ENCODE measurements at regions not wholly inside any gene's neighbourhood (a gene's known extent, or its start where the extent isn't known, plus 50 kb on each side); places are given as distances from the start of the nearest gene placed in this dataset.

DNA sequence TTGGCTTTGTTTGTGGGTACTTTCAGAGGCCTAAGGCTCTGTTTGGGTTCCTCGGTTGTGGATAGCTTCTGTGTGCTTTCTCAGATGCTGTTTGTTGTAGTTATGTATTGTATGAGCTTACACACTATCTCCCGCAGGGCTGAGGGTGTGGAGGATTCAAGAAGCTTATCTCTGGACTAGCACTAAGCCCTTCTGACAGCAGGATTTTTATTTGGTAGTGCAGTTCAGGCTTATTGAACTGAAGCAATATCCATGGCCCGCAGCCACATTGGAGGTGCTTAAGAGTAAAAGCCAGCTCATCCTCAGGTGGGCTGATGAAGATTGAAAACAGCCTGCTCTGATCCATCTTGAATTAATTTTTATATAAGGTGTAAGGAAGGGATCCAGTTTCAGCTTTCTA, 128.2 kb downstream of the RASGEF1B start:
- CTCF ChIA-PET, result interaction anchor here (1.6 kb wide), 1 partner anchor 8 kb away, joined by 7 read pairs; no protein-coding TSS in a partner anchor
- 2% methylated on average over 3 of the region's 3 CpGs for WGBS (ENCODE audit: low lambda C conversion rate)
- POLR2A ChIA-PET, result no interaction called here
- Histone ChIP-seq H3K36me3 (replicated peaks in 1 of 2; ENCODE audit: control insufficient read depth in 1 of 2, insufficient read depth in 2 of 2, low read length in 1 of 2) (no peaks in the 10 kb centered on the region), H3K9ac (no peak overlapping the region), H3K4me3 (ENCODE audit: low read depth in 2 of 2, low read length in 1 of 2) (no peak overlapping the region), H3K27ac (ENCODE audit: low read depth in 2 of 2, low read length in 1 of 2) (no peak overlapping the region), H2AFZ (ENCODE audit: low read depth) (no peak overlapping the region), H3F3A (replicated peaks; ENCODE audit: insufficient read depth) (no peaks in the 10 kb centered on the region), H4K20me1 (ENCODE audit: insufficient read depth) (no peaks in the 10 kb centered on the region), H3K9me2 (peaks cover 2% of the 10 kb centered on the region; the same call in 1 of the 2 replicates), H3K4me1 (ENCODE audit: control insufficient read depth in 1 of 2, insufficient read depth in 2 of 2, low read depth in 1 of 2, low read length in 1 of 2) (no peaks in the 10 kb centered on the region), H3K79me2 (ENCODE audit: insufficient read depth) (no peaks in the 10 kb centered on the region), H3K27me3 (ENCODE audit: insufficient read depth) (no peaks in the 10 kb centered on the region; the same call in 1 of the 2 replicates), H3K9me3 (no peaks in the 10 kb centered on the region), H3K4me2 (no peak overlapping the region)
- TF ChIP-seq MAX (IDR thresholded peaks at IDR 0.05; ENCODE audit: low read depth), result no peak
- TF ChIP-seq USF1 (IDR thresholded peaks at IDR 0.05; ENCODE audit: borderline replicate concordance, low read depth), result no peak
- no peak for DNase-seq

DNA sequence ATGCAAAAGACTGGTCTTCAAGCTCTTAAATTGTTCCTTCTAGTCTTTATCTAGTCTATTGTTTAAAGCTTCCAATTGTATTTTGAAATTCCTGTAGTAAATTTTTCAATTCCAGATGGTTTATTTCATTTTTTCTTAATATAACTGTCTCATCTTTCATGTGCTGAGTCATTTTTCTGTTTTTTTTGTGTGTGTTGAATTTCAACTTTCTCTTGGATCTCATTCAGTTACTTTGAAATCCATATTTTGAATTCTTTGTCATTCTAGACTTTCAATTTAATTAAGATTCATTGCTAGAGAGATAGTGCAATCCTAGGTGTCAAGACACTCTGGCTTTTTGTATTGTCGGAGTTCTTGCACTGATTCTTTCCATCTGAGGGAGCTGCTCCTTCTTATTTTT, 128.0 kb upstream of the PRKG2 start:
- no peak overlapping the region for H3K9ac ChIP-seq
- H3K27me3 ChIP-seq (ENCODE audit: insufficient read depth), result no peaks in the 10 kb centered on the region; the same call in 1 of the 2 replicates
- DNase-seq, result no peak
- peaks cover 2% of the 10 kb centered on the region; the same call in 1 of the 2 replicates for H3K9me2 ChIP-seq
- POLR2A ChIA-PET, result no interaction called here
- no peaks in the 10 kb centered on the region for H3K4me1 ChIP-seq (ENCODE audit: control insufficient read depth in 1 of 2, insufficient read depth in 2 of 2, low read depth in 1 of 2, low read length in 1 of 2)
- no peaks in the 10 kb centered on the region for H3K79me2 ChIP-seq (ENCODE audit: insufficient read depth)
- WGBS (ENCODE audit: low lambda C conversion rate), result 0% methylated on average over 1 of the region's 1 CpG
- TF ChIP-seq IRF3 (IDR thresholded peaks at IDR 0.05; ENCODE audit: low read depth, low read length), result no peak
- no peak for TF ChIP-seq JUND (IDR thresholded peaks at IDR 0.05)
- no peak for TF ChIP-seq YY1 (IDR thresholded peaks at IDR 0.05; ENCODE audit: low read depth)
- no peak for TF ChIP-seq MAX (IDR thresholded peaks at IDR 0.05; ENCODE audit: low read depth)
- TF ChIP-seq TAF1 (IDR thresholded peaks at IDR 0.05; ENCODE audit: borderline replicate concordance, low read depth, low read length), result no peak
- TF ChIP-seq SIN3A (IDR thresholded peaks at IDR 0.05; ENCODE audit: borderline replicate concordance, low read depth, low read length), result no peak
- TF ChIP-seq RAD21 (IDR thresholded peaks at IDR 0.05; ENCODE audit: low read length), result no peak
- TF ChIP-seq GABPA (IDR thresholded peaks at IDR 0.05; ENCODE audit: low read depth), result no peak
- no peaks in the 10 kb centered on the region for H3F3A ChIP-seq (replicated peaks; ENCODE audit: insufficient read depth)
- H3K9me3 ChIP-seq, result no peaks in the 10 kb centered on the region
- no peak overlapping the region for H3K27ac ChIP-seq (ENCODE audit: low read depth in 2 of 2, low read length in 1 of 2)
- H4K20me1 ChIP-seq (ENCODE audit: insufficient read depth), result no peaks in the 10 kb centered on the region
- H3K4me2 ChIP-seq, result no peak overlapping the region
- CTCF ChIA-PET, result interaction anchor here (0.6 to 1.6 kb wide), 2 partner anchors 9 to 981 kb away, joined by 3 to 7 read pairs; no protein-coding TSS in a partner anchor
- H3K36me3 ChIP-seq (replicated peaks in 1 of 2; ENCODE audit: control insufficient read depth in 1 of 2, insufficient read depth in 2 of 2, low read length in 1 of 2), result no peaks in the 10 kb centered on the region
- H3K4me3 ChIP-seq (ENCODE audit: low read depth in 2 of 2, low read length in 1 of 2), result no peak overlapping the region
- H2AFZ ChIP-seq (ENCODE audit: low read depth), result no peak overlapping the region

DNA sequence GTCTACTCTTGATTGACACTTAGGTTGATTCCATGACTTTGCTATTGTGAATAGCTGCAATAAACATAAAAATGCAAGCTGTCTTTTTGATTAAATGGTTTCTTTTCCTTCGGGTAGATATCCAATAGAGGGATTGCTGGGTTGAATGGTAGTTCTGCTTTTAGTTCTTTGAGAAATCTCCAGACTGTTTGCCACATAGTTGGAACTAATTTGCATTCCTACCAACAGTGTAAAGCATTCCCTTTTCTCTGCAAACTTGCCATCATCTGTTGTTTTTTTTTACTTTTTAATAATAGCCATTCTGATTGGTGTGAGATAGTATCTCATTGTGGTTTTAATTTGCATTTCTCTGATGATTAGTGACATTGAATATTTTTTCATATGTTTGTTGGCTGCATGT, 122.2 kb upstream of the PRKG2 start:
- no peaks in the 10 kb centered on the region for H3K79me2 ChIP-seq (ENCODE audit: insufficient read depth)
- no peaks in the 10 kb centered on the region for H3F3A ChIP-seq (replicated peaks; ENCODE audit: insufficient read depth)
- ChIA-PET CTCF (interaction anchor here (1.1 kb wide), 1 partner anchor 14 kb away, joined by 4 read pairs; no protein-coding TSS in a partner anchor), POLR2A (no interaction called here)
- DNase-seq, result no peak
- H3K4me3 ChIP-seq (ENCODE audit: low read depth in 2 of 2, low read length in 1 of 2), result no peak overlapping the region
- H3K4me2 ChIP-seq, result no peak overlapping the region
- H3K27me3 ChIP-seq (ENCODE audit: insufficient read depth), result no peaks in the 10 kb centered on the region
- H3K27ac ChIP-seq (ENCODE audit: low read depth in 2 of 2, low read length in 1 of 2), result no peak overlapping the region
- H2AFZ ChIP-seq (ENCODE audit: low read depth), result no peak overlapping the region
- H3K9me3 ChIP-seq, result no peaks in the 10 kb centered on the region
- H4K20me1 ChIP-seq (ENCODE audit: insufficient read depth), result no peaks in the 10 kb centered on the region
- no peaks in the 10 kb centered on the region for H3K4me1 ChIP-seq (ENCODE audit: control insufficient read depth in 1 of 2, insufficient read depth in 2 of 2, low read depth in 1 of 2, low read length in 1 of 2)
- no peaks in the 10 kb centered on the region for H3K36me3 ChIP-seq (replicated peaks in 1 of 2; ENCODE audit: control insufficient read depth in 1 of 2, insufficient read depth in 2 of 2, low read length in 1 of 2)
- no peak overlapping the region for H3K9ac ChIP-seq
- no peaks in the 10 kb centered on the region for H3K9me2 ChIP-seq
- 4% methylated on average over 1 of the region's 1 CpG for WGBS (ENCODE audit: low lambda C conversion rate)
- TF ChIP-seq RFX5 (IDR thresholded peaks at IDR 0.05; ENCODE audit: low read length) (no peak), MAX (IDR thresholded peaks at IDR 0.05; ENCODE audit: low read depth) (no peak), YY1 (IDR thresholded peaks at IDR 0.05; ENCODE audit: low read depth) (no peak), FOXJ3 (CRISPR knock-in tag; IDR thresholded peaks at IDR 0.05) (no peak), IRF3 (IDR thresholded peaks at IDR 0.05; ENCODE audit: low read depth, low read length) (no peak), TEAD4 (IDR thresholded peaks at IDR 0.05; ENCODE audit: borderline replicate concordance, insufficient read depth) (no peak), USF1 (IDR thresholded peaks at IDR 0.05; ENCODE audit: borderline replicate concordance, low read depth) (no peak), POLR2AphosphoS5 (IDR thresholded peaks at IDR 0.05; ENCODE audit: low read depth, low read length) (no peak), RAD21 (IDR thresholded peaks at IDR 0.05; ENCODE audit: low read length) (no peak), FOSL2 (IDR thresholded peaks at IDR 0.05; ENCODE audit: borderline replicate concordance, low read depth) (no peak), FOXM1 (IDR thresholded peaks at IDR 0.05; ENCODE audit: low read depth) (no peak), ELF1 (IDR thresholded peaks at IDR 0.05) (no peak), RCOR1 (IDR thresholded peaks at IDR 0.05; ENCODE audit: low read length) (no peak), NFIC (IDR thresholded peaks at IDR 0.05; ENCODE audit: borderline replicate concordance) (no peak), GABPA (IDR thresholded peaks at IDR 0.05; ENCODE audit: low read depth) (no peak)
